ENCODE measurements at regions not wholly inside any gene's neighbourhood (a gene's known extent, or its start where the extent isn't known, plus 50 kb on each side); places are given as distances from the start of the nearest gene placed in this dataset.

GRCh38 chr9:546235-546634 lies 295.3 kb upstream of the DMRT1 start:
- TF ChIP-seq RAD21 (IDR thresholded peaks at IDR 0.05; ENCODE audit: low read depth) (no peak), TAF1 (IDR thresholded peaks at IDR 0.05; ENCODE audit: low read depth) (no peak), FOXM1 (IDR thresholded peaks at IDR 0.05; ENCODE audit: borderline replicate concordance, low read depth) (no peak), REST (IDR thresholded peaks at IDR 0.05; ENCODE audit: low read depth) (no peak), TEAD4 (IDR thresholded peaks at IDR 0.05) (no peak), EGR1 (IDR thresholded peaks at IDR 0.05) (no peak), YY1 (IDR thresholded peaks at IDR 0.05; ENCODE audit: low read depth) (no peak), EP300 (IDR thresholded peaks at IDR 0.05; ENCODE audit: borderline replicate concordance) (no peak), CREB1 (IDR thresholded peaks at IDR 0.05; ENCODE audit: low read depth) (no peak), CEBPB (IDR thresholded peaks at IDR 0.05) (no peak)
